Neural progenitor cell (in vitro differentiated cells): ENCODE measurements at regions not wholly inside any gene's neighbourhood (a gene's known extent, or its start where the extent isn't known, plus 50 kb on each side); places are given as distances from the start of the nearest gene placed in this dataset.

Experiments
- DNase-seq: peaks from one replicate; pipeline ENCODE4 v3.0.0-alpha.2; 2016; ENCODE audit warnings: low spot score
- H2AFZ ChIP-seq: fragments of 200-600 bp; sonication (generic); replicated peaks from 2 replicates; pipeline ENCODE4 v1.6.1; 2016; ENCODE audit warnings: antibody characterized with exemption
- H3F3A ChIP-seq: fragments of 200-600 bp; sonication (generic); 2 replicates; pipeline ENCODE4 v1.6.1; 2016; ENCODE audit warnings: antibody characterized with exemption, low read depth
- H3K27ac ChIP-seq: fragments of 200-600 bp; sonication (generic); 2 replicates; pipeline ENCODE4 v1.5.1; 2016; ENCODE audit warnings: mild to moderate bottlenecking
- H3K27me3 ChIP-seq: fragments of 200-600 bp; sonication (generic); 2 replicates; pipeline ENCODE4 v1.6.1; 2016; ENCODE audit warnings: mild to moderate bottlenecking, moderate library complexity
- H3K36me3 ChIP-seq: fragments of 200-600 bp; sonication (generic); 2 replicates; pipeline ENCODE4 v1.5.1; 2016
- H3K4me1 ChIP-seq: fragments of 200-600 bp; sonication (generic); 2 replicates; pipeline ENCODE4 v1.6.1; 2016; ENCODE audit warnings: mixed run types
- H3K4me2 ChIP-seq: fragments of 200-600 bp; sonication (generic); 2 replicates; pipeline ENCODE4 v1.6.1; 2016
- H3K4me3 ChIP-seq: fragments of 200-600 bp; sonication (generic); 2 replicates; pipeline ENCODE4 v1.5.1; 2016
- H3K79me2 ChIP-seq: fragments of 200-600 bp; sonication (generic); 2 replicates; pipeline ENCODE4 v1.6.1; 2016; ENCODE audit warnings: low read depth
- H3K9ac ChIP-seq: fragments of 200-600 bp; sonication (generic); 2 replicates; pipeline ENCODE4 v1.6.1; 2016
- H3K9me3 ChIP-seq: fragments of 200-600 bp; sonication (generic); 2 replicates; pipeline ENCODE4 v1.5.1; 2016; ENCODE audit warnings: low read depth
- H4K20me1 ChIP-seq: fragments of 200-600 bp; sonication (generic); 2 replicates; pipeline ENCODE4 v1.6.1; 2016; ENCODE audit warnings: low read depth
- H3K27ac Mint-ChIP-seq: 3 replicates; pipeline ENCODE4 v1.8.0; 2021; ENCODE audit warnings: mixed read lengths
- H3K27me3 Mint-ChIP-seq: 2 replicates; pipeline ENCODE4 v1.8.0; 2022; ENCODE audit warnings: low read depth, mild to moderate bottlenecking, inconsistent platforms, moderate library complexity, mixed read lengths; ENCODE audit not compliant: insufficient read depth
- H3K36me3 Mint-ChIP-seq: 3 replicates; pipeline ENCODE4 v1.8.0; 2021; ENCODE audit warnings: mixed read lengths
- H3K4me1 Mint-ChIP-seq: 3 replicates; pipeline ENCODE4 v1.8.0; 2021; ENCODE audit warnings: mixed read lengths
- H3K4me3 Mint-ChIP-seq: 3 replicates; pipeline ENCODE4 v1.8.0; 2021; ENCODE audit warnings: mild to moderate bottlenecking, moderate library complexity, mixed read lengths
- H3K9me3 Mint-ChIP-seq: 3 replicates; pipeline ENCODE4 v1.8.0; 2020; ENCODE audit warnings: mixed read lengths
- CTCF ChIP-seq: fragments of 200-600 bp; sonication (generic); IDR thresholded peaks from 2 replicates; pipeline ENCODE4 v1.5.1; 2017; ENCODE audit warnings: antibody characterized with exemption, mild to moderate bottlenecking
- EZH2 ChIP-seq: fragments of 200-600 bp; sonication (generic); IDR thresholded peaks from 2 replicates; pipeline ENCODE4 v1.6.1; 2017; ENCODE audit warnings: antibody characterized with exemption, mild to moderate bottlenecking, moderate library complexity
- EZH2phosphoT487 ChIP-seq: fragments of 200-600 bp; sonication (generic); IDR thresholded peaks from 2 replicates; pipeline ENCODE4 v1.6.1; 2017; ENCODE audit warnings: antibody characterized with exemption

GRCh38 chr2:76194031-76194775 lies 483.5 kb upstream of the GCFC2 start:
- Histone ChIP-seq H3K27ac (no peak overlapping the region), H3K4me3 (no peak overlapping the region), H3K27me3 (no peaks in the 10 kb centered on the region), H3K4me2 (no peak overlapping the region), H4K20me1 (no peaks in the 10 kb centered on the region), H3F3A (no peaks in the 10 kb centered on the region), H3K79me2 (no peaks in the 10 kb centered on the region), H3K4me1 (no peaks in the 10 kb centered on the region), H3K36me3 (no peaks in the 10 kb centered on the region), H2AFZ (no peak overlapping the region), H3K9ac (no peak overlapping the region), H3K9me3 (no peaks in the 10 kb centered on the region)
- no peak for DNase-seq
- Mint-ChIP-seq H3K4me1 (no peaks in the 10 kb centered on the region), H3K9me3 (no peaks in the 10 kb centered on the region), H3K4me3 (no peak overlapping the region), H3K27me3 (no peaks in the 10 kb centered on the region), H3K27ac (peak overlapping the region; percentile 51), H3K36me3 (no peaks in the 10 kb centered on the region)
- TF ChIP-seq CTCF, result no peak
- no peak for TF ChIP-seq EZH2
- TF ChIP-seq EZH2phosphoT487, result no peak

- Histone ChIP-seq H2AFZ (no peak overlapping the region), H3K36me3 (no peaks in the 10 kb centered on the region), H3K9ac (no peak overlapping the region), H4K20me1 (no peaks in the 10 kb centered on the region), H3F3A (no peaks in the 10 kb centered on the region), H3K27ac (no peak overlapping the region), H3K27me3 (no peaks in the 10 kb centered on the region), H3K4me3 (no peak overlapping the region), H3K79me2 (no peaks in the 10 kb centered on the region), H3K9me3 (no peaks in the 10 kb centered on the region), H3K4me2 (no peak overlapping the region), H3K4me1 (no peaks in the 10 kb centered on the region)
- Mint-ChIP-seq H3K36me3 (no peaks in the 10 kb centered on the region), H3K4me1 (no peaks in the 10 kb centered on the region), H3K27ac (no peak overlapping the region), H3K27me3 (no peaks in the 10 kb centered on the region), H3K4me3 (no peak overlapping the region), H3K9me3 (no peaks in the 10 kb centered on the region)
- TF ChIP-seq EZH2, result no peak
- TF ChIP-seq EZH2phosphoT487, result no peak
- TF ChIP-seq CTCF, result no peak
- no peak for DNase-seq
Measured at GRCh38 chr2:76193089-76193488, 482.4 kb upstream of the GCFC2 start.

- no peaks in the 10 kb centered on the region for H3K36me3 Mint-ChIP-seq
- Histone ChIP-seq H2AFZ (peak overlapping the region; percentile 15), H3F3A (no peaks in the 10 kb centered on the region), H3K79me2 (no peaks in the 10 kb centered on the region), H3K36me3 (no peaks in the 10 kb centered on the region), H3K4me2 (no peak overlapping the region), H3K27me3 (no peaks in the 10 kb centered on the region), H4K20me1 (no peaks in the 10 kb centered on the region), H3K9me3 (no peaks in the 10 kb centered on the region), H3K4me1 (no peaks in the 10 kb centered on the region), H3K27ac (no peak overlapping the region), H3K4me3 (no peak overlapping the region), H3K9ac (no peak overlapping the region)
- H3K9me3 Mint-ChIP-seq, result no peaks in the 10 kb centered on the region
- DNase-seq, result no peak
- no peak overlapping the region for H3K4me3 Mint-ChIP-seq
- no peaks in the 10 kb centered on the region for H3K4me1 Mint-ChIP-seq
- H3K27ac Mint-ChIP-seq, result no peak overlapping the region
- H3K27me3 Mint-ChIP-seq, result no peaks in the 10 kb centered on the region
- no peak for TF ChIP-seq CTCF
- no peak for TF ChIP-seq EZH2phosphoT487
- no peak for TF ChIP-seq EZH2
Measured at GRCh38 chr2:76188334-76189008, 477.8 kb upstream of the GCFC2 start.
